ENCODE measurements at regions not wholly inside any gene's neighbourhood (a gene's known extent, or its start where the extent isn't known, plus 50 kb on each side); places are given as distances from the start of the nearest gene placed in this dataset.

- Histone ChIP-seq H3K9me3 (no peaks in the 10 kb centered on the region), H3K27ac (no peak overlapping the region), H3K4me1 (ENCODE audit: control insufficient read depth in 1 of 2, low read depth in 2 of 2) (no peaks in the 10 kb centered on the region), H3K27me3 (replicated peaks; ENCODE audit: insufficient read depth) (no peaks in the 10 kb centered on the region), H3K4me3 (no peak overlapping the region), H3K36me3 (no peaks in the 10 kb centered on the region)
- TF ChIP-seq, protein P1, sequence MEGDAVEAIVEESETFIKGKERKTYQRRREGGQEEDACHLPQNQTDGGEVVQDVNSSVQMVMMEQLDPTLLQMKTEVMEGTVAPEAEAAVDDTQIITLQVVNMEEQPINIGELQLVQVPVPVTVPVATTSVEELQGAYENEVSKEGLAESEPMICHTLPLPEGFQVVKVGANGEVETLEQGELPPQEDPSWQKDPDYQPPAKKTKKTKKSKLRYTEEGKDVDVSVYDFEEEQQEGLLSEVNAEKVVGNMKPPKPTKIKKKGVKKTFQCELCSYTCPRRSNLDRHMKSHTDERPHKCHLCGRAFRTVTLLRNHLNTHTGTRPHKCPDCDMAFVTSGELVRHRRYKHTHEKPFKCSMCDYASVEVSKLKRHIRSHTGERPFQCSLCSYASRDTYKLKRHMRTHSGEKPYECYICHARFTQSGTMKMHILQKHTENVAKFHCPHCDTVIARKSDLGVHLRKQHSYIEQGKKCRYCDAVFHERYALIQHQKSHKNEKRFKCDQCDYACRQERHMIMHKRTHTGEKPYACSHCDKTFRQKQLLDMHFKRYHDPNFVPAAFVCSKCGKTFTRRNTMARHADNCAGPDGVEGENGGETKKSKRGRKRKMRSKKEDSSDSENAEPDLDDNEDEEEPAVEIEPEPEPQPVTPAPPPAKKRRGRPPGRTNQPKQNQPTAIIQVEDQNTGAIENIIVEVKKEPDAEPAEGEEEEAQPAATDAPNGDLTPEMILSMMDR (IDR thresholded peaks at IDR 0.05) = no peak
- ATAC-seq (ENCODE audit: insufficient number of reproducible peaks, low FRiP score, low read depth) (no peak), DNase-seq (ENCODE audit: low spot score) (no peak)
Measured at GRCh38 chr13:88925954-88926353, 1254.8 kb downstream of the SLITRK5 start.

DNA sequence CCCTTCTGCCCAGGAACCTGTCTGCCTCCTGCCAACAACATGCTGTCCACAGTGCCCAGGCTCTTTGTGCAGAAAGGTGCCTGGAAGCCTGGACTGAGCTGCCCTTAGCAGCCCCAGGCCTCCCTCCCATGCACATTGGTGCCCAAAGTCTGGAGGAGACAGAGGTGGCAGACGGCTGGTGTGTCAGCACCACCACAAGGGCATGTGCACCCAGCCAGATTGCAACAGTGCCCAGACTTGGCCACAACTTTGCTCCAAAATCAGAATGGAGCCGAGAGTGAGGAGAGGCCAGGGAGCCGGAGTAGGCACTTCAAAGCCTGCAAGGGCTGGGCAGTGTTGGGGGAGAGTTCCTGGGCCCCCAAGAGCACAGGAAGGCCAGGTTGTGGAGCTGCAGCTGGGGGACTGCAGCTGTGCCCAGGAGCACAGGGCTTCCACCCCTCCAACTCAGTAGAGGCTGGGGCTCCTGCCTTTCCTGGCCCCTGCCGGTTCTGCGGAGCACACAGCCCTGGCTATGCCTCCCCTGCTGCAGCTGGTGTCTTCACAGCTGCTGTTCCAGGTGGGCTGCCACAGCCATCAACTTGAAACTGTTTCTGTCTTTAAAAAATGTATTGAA, 1255.8 kb downstream of the SLITRK5 start:
- Histone ChIP-seq H3K36me3 (no peaks in the 10 kb centered on the region), H3K9me3 (no peaks in the 10 kb centered on the region), H3K4me3 (no peak overlapping the region), H3K4me1 (ENCODE audit: control insufficient read depth in 1 of 2, low read depth in 2 of 2) (no peaks in the 10 kb centered on the region), H3K27me3 (replicated peaks; ENCODE audit: insufficient read depth) (no peaks in the 10 kb centered on the region), H3K27ac (no peak overlapping the region)
- DNase-seq (ENCODE audit: low spot score) = no peak
- TF ChIP-seq, protein P1 (IDR thresholded peaks at IDR 0.05) = no peak
- ATAC-seq (ENCODE audit: insufficient number of reproducible peaks, low FRiP score, low read depth) = no peak

- TF ChIP-seq, protein P1 (IDR thresholded peaks at IDR 0.05) = no peak
- H3K4me3 ChIP-seq = no peak overlapping the region
Measured at GRCh38 chr13:88932950-88933349, 1261.8 kb downstream of the SLITRK5 start.

GRCh38 chr13:88937384-88937783, 1266.2 kb downstream of the SLITRK5 start:
- TF ChIP-seq, protein P1 (IDR thresholded peaks at IDR 0.05) = no peak
- H3K36me3 ChIP-seq = no peaks in the 10 kb centered on the region
- H3K4me3 ChIP-seq = no peak overlapping the region
- H3K4me1 ChIP-seq (ENCODE audit: control insufficient read depth in 1 of 2, low read depth in 2 of 2) = no peaks in the 10 kb centered on the region
- no peaks in the 10 kb centered on the region for H3K27me3 ChIP-seq (replicated peaks; ENCODE audit: insufficient read depth)
- no peaks in the 10 kb centered on the region for H3K9me3 ChIP-seq
- ATAC-seq (ENCODE audit: insufficient number of reproducible peaks, low FRiP score, low read depth) = no peak
- no peak overlapping the region for H3K27ac ChIP-seq
- DNase-seq (ENCODE audit: low spot score) = no peak

More at GRCh38 chr13:88932950-88933349, 1261.8 kb downstream of the SLITRK5 start:
- H3K4me1 ChIP-seq (ENCODE audit: control insufficient read depth in 1 of 2, low read depth in 2 of 2) = no peaks in the 10 kb centered on the region
- DNase-seq (ENCODE audit: low spot score) (no peak), ATAC-seq (ENCODE audit: insufficient number of reproducible peaks, low FRiP score, low read depth) (no peak)
- H3K27ac ChIP-seq = no peak overlapping the region
- no peaks in the 10 kb centered on the region for H3K9me3 ChIP-seq
- no peaks in the 10 kb centered on the region for H3K27me3 ChIP-seq (replicated peaks; ENCODE audit: insufficient read depth)
- H3K36me3 ChIP-seq = no peaks in the 10 kb centered on the region

GRCh38 chr13:88945793-88946192, 1274.6 kb downstream of the SLITRK5 start:
- ATAC-seq (ENCODE audit: insufficient number of reproducible peaks, low FRiP score, low read depth) (no peak), DNase-seq (ENCODE audit: low spot score) (no peak)
- peaks cover 0 to 4% of the 10 kb centered on the region in 2 donors for H3K4me1 ChIP-seq (ENCODE audit: control insufficient read depth in 1 of 2, low read depth in 2 of 2)
- no peaks in the 10 kb centered on the region for H3K36me3 ChIP-seq
- H3K27ac ChIP-seq = no peak overlapping the region
- TF ChIP-seq, protein P1 (IDR thresholded peaks at IDR 0.05) = no peak
- H3K27me3 ChIP-seq (replicated peaks; ENCODE audit: insufficient read depth) = no peaks in the 10 kb centered on the region
- H3K4me3 ChIP-seq = no peak overlapping the region
- H3K9me3 ChIP-seq = no peaks in the 10 kb centered on the region

Measured in thoracic aorta (tissue), 2 donors.